CD4-positive, alpha-beta T cell (primary cell): ENCODE measurements at regions not wholly inside any gene's neighbourhood (a gene's known extent, or its start where the extent isn't known, plus 50 kb on each side); places are given as distances from the start of the nearest gene placed in this dataset.

Experiments
- ATAC-seq: fragments of 200-7000 bp; cut with Tn5 transposase; one replicate; pipeline ENCODE4 v1.10.0; 2022; ENCODE audit warnings: mild to moderate bottlenecking; ENCODE audit not compliant: poor library complexity
- CTCF ChIA-PET: fragments of 350-600 bp; sonication (Branson Sonifier 250); formaldehyde crosslinking; loops from one replicate; lab custom pipeline; 2021; ENCODE audit warnings: antibody characterized with exemption, inconsistent platforms; lab: Charles Lee
- POLR2A ChIA-PET: fragments of 350-600 bp; sonication (Branson Sonifier 250); formaldehyde crosslinking; loops from one replicate; lab custom pipeline; 2021; ENCODE audit warnings: antibody characterized with exemption, inconsistent platforms; lab: Charles Lee
- DNase-seq, 14 experiments: peaks; one replicate each; pipeline ENCODE4 v3.0.0-alpha.2; 2013 to 2020; ENCODE audit warnings: mixed read lengths in 2 of 14
- H3K27ac ChIP-seq, 2 donors: one replicate each; pipeline versions ENCODE4 v1.5.1 to v1.7.0; 2013; ENCODE audit warnings: low read length in 2 of 2, low read depth in 1 of 2, mild to moderate bottlenecking in 1 of 2
- H3K27me3 ChIP-seq, 2 experiments: 1 replicate in 1 of 2; 2 replicates in 1 of 2; pipeline versions ENCODE4 v1.6.1 to v1.7.0; 2013; ENCODE audit warnings: low read length in 2 of 2, control low read depth in 1 of 2, mild to moderate bottlenecking in 1 of 2, moderate library complexity in 1 of 2; ENCODE audit not compliant: insufficient read depth in 2 of 2, control insufficient read depth in 1 of 2
- H3K36me3 ChIP-seq: one replicate; pipeline ENCODE4 v1.6.1; 2013; ENCODE audit warnings: low read length, control low read depth; ENCODE audit not compliant: insufficient read depth
- H3K4me1 ChIP-seq: one replicate; pipeline ENCODE4 v1.6.1; 2013; ENCODE audit warnings: low read length, control low read depth; ENCODE audit not compliant: insufficient read depth
- H3K4me3 ChIP-seq: one replicate; pipeline ENCODE4 v1.5.1; 2013; ENCODE audit warnings: mild to moderate bottlenecking, low read length, moderate library complexity
- H3K9me3 ChIP-seq, 2 experiments: 1 replicate in 1 of 2; 2 replicates in 1 of 2; pipeline versions ENCODE4 v1.6.1 to v1.7.0; 2013; ENCODE audit warnings: low read length in 2 of 2, mild to moderate bottlenecking in 2 of 2, control low read depth in 1 of 2, moderate library complexity in 1 of 2; ENCODE audit not compliant: control insufficient read depth in 1 of 2, insufficient read depth in 1 of 2
- H3K27ac Mint-ChIP-seq: one replicate; pipeline ENCODE4 v1.8.0; 2020; ENCODE audit warnings: mixed read lengths
- H3K27me3 Mint-ChIP-seq: one replicate; pipeline ENCODE4 v1.8.0; 2021; ENCODE audit warnings: mixed read lengths
- H3K36me3 Mint-ChIP-seq: one replicate; pipeline ENCODE4 v1.8.0; 2021; ENCODE audit warnings: low read depth, mixed read lengths
- H3K4me1 Mint-ChIP-seq: one replicate; pipeline ENCODE4 v1.8.0; 2021; ENCODE audit warnings: low read depth, mixed read lengths
- H3K4me3 Mint-ChIP-seq: one replicate; pipeline ENCODE4 v1.8.0; 2020; ENCODE audit warnings: mild to moderate bottlenecking, mixed read lengths
- H3K9me3 Mint-ChIP-seq: one replicate; pipeline ENCODE4 v1.8.0; 2020; ENCODE audit warnings: mixed read lengths
- CTCF ChIP-seq: fragments of 200-600 bp; IDR thresholded peaks from one replicate; pipeline ENCODE4 v1.8.0; 2022; ENCODE audit warnings: antibody characterized with exemption, mild to moderate bottlenecking
- intact Hi-C, 2 experiments: fragments of 100-400 bp; cut with DNase I in 1 of 2; cut with micrococcal nuclease in 1 of 2; formaldehyde crosslinking; loops; one replicate each; pipeline versions ENCODE4 v1.15.1 to v1.9.0; 2023 to 2025; cut with DNase I, micrococcal nuclease

GRCh38 chrX:42432552-42432951, 345.4 kb downstream of the PPP1R2C start:
- intact Hi-C loops = no loop called here

GRCh38 chrX:42422961-42423360, 355.0 kb downstream of the PPP1R2C start:
- no peak for ATAC-seq
- POLR2A ChIA-PET = no interaction called here
- Histone ChIP-seq H3K36me3 (no peaks in the 10 kb centered on the region), H3K27ac (no peak overlapping the region), H3K4me1 (no peaks in the 10 kb centered on the region), H3K4me3 (no peak overlapping the region), H3K9me3 (no peaks in the 10 kb centered on the region), H3K27me3 (no peaks in the 10 kb centered on the region)
- DNase-seq = no peak
- no peaks in the 10 kb centered on the region for H3K36me3 Mint-ChIP-seq
- no peaks in the 10 kb centered on the region for H3K4me1 Mint-ChIP-seq
- CTCF ChIA-PET = no interaction called here
- H3K4me3 Mint-ChIP-seq = no peak overlapping the region
- H3K27ac Mint-ChIP-seq = no peak overlapping the region
- TF ChIP-seq CTCF = no peak
- no peaks in the 10 kb centered on the region for H3K27me3 Mint-ChIP-seq
- no peaks in the 10 kb centered on the region for H3K9me3 Mint-ChIP-seq
- intact Hi-C loops = no loop called here

More at GRCh38 chrX:42432552-42432951, 345.4 kb downstream of the PPP1R2C start:
- TF ChIP-seq CTCF = no peak
- Mint-ChIP-seq H3K27ac (no peak overlapping the region), H3K9me3 (no peaks in the 10 kb centered on the region), H3K27me3 (no peaks in the 10 kb centered on the region), H3K4me3 (no peak overlapping the region), H3K36me3 (no peaks in the 10 kb centered on the region), H3K4me1 (no peaks in the 10 kb centered on the region)
- Histone ChIP-seq H3K36me3 (no peaks in the 10 kb centered on the region), H3K9me3 (no peaks in the 10 kb centered on the region), H3K4me3 (no peak overlapping the region), H3K4me1 (no peaks in the 10 kb centered on the region), H3K27ac (no peak overlapping the region), H3K27me3 (no peaks in the 10 kb centered on the region)
- ChIA-PET POLR2A (no interaction called here), CTCF (no interaction called here)
- ATAC-seq (no peak), DNase-seq (no peak)

- no peaks in the 10 kb centered on the region for H3K36me3 Mint-ChIP-seq
- H3K27ac ChIP-seq = no peak overlapping the region
- ChIA-PET CTCF (no interaction called here), POLR2A (no interaction called here)
- H3K4me3 Mint-ChIP-seq = no peak overlapping the region
- H3K4me1 ChIP-seq = no peaks in the 10 kb centered on the region
- no peaks in the 10 kb centered on the region for H3K27me3 Mint-ChIP-seq
- TF ChIP-seq CTCF = no peak
- no peak overlapping the region for H3K27ac Mint-ChIP-seq
- ATAC-seq (no peak), DNase-seq (no peak)
- H3K9me3 Mint-ChIP-seq = no peaks in the 10 kb centered on the region
- no peaks in the 10 kb centered on the region for H3K27me3 ChIP-seq
- intact Hi-C loops = no loop called here
- no peaks in the 10 kb centered on the region for H3K9me3 ChIP-seq
- H3K36me3 ChIP-seq = no peaks in the 10 kb centered on the region
- H3K4me1 Mint-ChIP-seq = no peaks in the 10 kb centered on the region
- no peak overlapping the region for H3K4me3 ChIP-seq
These were observed 357.5 kb downstream of the PPP1R2C start for GRCh38 chrX:42420426-42420825.
